Subcutaneous abdominal adipose tissue (tissue), 5 donors: ENCODE measurements at regions not wholly inside any gene's neighbourhood (a gene's known extent, or its start where the extent isn't known, plus 50 kb on each side); places are given as distances from the start of the nearest gene placed in this dataset.
"Not testable (repeated sequence)": the region's sequence is repeated elsewhere in the genome, so short reads cannot be mapped to it uniquely, and the experiment has no call there.

Source experiments
- H3K27ac ChIP-seq: one replicate; pipeline ENCODE4 v1.7.0; 2013; ENCODE audit warnings: low read depth, mild to moderate bottlenecking, inconsistent platforms, low read length, moderate library complexity
- H3K27me3 ChIP-seq, 5 donors: one replicate each; pipeline ENCODE4 v1.7.0; 2013; ENCODE audit warnings: low read length in 5 of 5, inconsistent platforms in 1 of 5; ENCODE audit not compliant: control insufficient read depth in 5 of 5, insufficient read depth in 4 of 5
- H3K36me3 ChIP-seq, 5 donors: one replicate each; pipeline ENCODE4 v1.7.0; 2013; ENCODE audit warnings: low read length in 5 of 5; ENCODE audit not compliant: control insufficient read depth in 5 of 5, insufficient read depth in 5 of 5
- H3K4me1 ChIP-seq, 5 donors: one replicate each; pipeline ENCODE4 v1.7.0; 2013; ENCODE audit warnings: low read length in 5 of 5, mild to moderate bottlenecking in 3 of 5, moderate library complexity in 1 of 5; ENCODE audit not compliant: control insufficient read depth in 5 of 5, insufficient read depth in 5 of 5
- H3K4me3 ChIP-seq, 5 donors: one replicate each; pipeline ENCODE4 v1.7.0; 2013; ENCODE audit warnings: low read length in 5 of 5, low read depth in 1 of 5
- H3K9ac ChIP-seq, 5 donors: one replicate each; pipeline ENCODE4 v1.7.0; 2013; ENCODE audit warnings: low read length in 5 of 5, mild to moderate bottlenecking in 4 of 5, moderate library complexity in 3 of 5
- H3K9me3 ChIP-seq, 5 donors: one replicate each; pipeline ENCODE4 v1.7.0; 2013; ENCODE audit warnings: low read length in 5 of 5; ENCODE audit not compliant: control insufficient read depth in 5 of 5
- donor health status: healthy.
- donor health status: healthy.
- donor health status: healthy.
- donor health status: healthy.
- donor health status: healthy.

DNA sequence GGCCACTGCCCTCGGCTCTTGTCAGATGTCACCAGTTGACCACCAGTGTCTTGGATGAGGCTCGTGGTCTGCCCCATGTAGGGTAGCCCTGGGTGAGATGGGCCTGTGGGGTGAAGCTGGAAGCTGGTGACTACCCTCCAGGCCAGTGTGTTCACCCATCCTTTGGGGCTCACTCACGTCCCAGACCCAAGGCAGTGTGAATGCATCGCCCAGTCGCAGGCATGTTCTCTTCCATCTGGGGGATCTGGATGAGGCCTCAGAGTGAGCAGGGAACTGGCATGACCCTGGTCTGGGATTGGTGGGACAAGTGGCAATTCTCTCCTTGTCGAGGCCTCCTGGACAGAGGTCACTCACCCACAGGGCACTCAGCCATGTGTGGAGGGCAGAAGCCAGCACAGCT, 120.1 kb upstream of the PHACTR3 start:
- no peaks in the 10 kb centered on the region for H3K9me3 ChIP-seq
- H3K9ac ChIP-seq = no peak overlapping the region
- no peak overlapping the region for H3K4me3 ChIP-seq
- H3K36me3 ChIP-seq = no peaks in the 10 kb centered on the region
- H3K4me1 ChIP-seq = no peaks in the 10 kb centered on the region
- H3K27ac ChIP-seq = no peak overlapping the region
- H3K27me3 ChIP-seq = peaks cover 8 to 24% (median 17%) of the 10 kb centered on the region in 5 donors

DNA sequence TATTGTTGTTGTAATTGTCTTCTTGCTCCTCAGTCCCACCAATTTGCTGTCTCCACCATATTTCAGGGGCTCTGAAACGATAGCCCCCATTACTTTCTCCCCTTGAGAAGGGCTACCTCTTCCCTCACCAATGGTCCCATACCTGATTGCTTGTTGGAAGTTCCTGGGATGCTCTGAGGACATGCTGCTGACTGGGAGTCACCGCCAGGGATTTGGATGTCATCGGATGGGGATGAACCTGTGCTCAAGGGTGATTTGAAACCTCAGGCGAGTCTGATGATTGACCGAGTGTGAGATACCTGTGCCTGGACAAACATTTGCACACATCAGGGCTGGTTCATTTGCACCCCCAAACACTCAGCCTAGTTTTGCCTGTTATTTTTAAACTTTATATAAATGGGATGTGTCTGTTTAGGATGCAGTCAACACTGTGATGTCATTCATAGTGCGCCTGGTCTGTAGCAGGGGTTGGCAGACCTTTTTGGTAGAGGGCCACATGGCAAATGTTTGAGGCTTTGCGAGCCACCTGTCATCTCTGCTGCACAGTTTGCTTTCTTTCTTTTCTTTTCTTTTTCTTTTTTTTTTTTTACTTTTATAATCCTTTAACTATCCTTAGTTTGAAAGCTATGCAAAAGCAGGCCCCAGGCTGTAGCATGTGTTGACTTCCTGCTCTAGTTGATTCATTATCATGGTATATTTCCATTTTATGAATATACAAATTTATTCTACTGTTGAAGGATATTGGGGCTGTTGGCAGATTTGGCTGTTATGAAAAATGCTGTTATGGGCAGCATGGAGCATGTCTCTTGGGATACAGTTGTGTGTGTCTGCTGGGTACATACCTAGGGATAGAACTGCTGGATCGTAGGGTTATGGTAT, 118.5 kb upstream of the PHACTR3 start:
- H3K27ac ChIP-seq = no peak overlapping the region
- no peaks in the 10 kb centered on the region for H3K36me3 ChIP-seq
- H3K9me3 ChIP-seq = no peaks in the 10 kb centered on the region
- H3K4me1 ChIP-seq = no peaks in the 10 kb centered on the region
- peaks cover 8 to 19% (median 17%) of the 10 kb centered on the region in 5 donors for H3K27me3 ChIP-seq
- H3K9ac ChIP-seq = no peak overlapping the region
- no peak overlapping the region for H3K4me3 ChIP-seq

DNA sequence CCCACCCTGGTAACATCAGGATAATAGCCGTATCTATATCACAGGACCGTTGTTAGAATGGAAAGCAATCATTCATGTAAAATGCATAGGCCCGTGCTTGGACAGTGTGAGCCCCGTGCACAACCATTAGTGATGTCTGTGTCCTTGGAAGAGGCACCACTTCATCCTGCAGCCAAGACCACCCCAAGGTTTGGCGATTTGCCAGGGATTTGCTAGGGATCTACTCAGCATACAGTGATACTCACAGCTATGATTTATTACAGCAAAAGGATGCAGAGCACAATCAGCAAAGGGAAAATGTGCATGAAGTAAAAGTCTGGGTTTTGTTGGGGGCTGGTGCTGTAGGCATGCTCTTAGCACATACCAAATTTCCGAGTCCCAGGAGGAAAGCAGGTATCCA, 115.9 kb upstream of the PHACTR3 start:
- not testable (repeated sequence) for H3K4me3 ChIP-seq, H3K9me3 ChIP-seq, H3K27ac ChIP-seq, H3K9ac ChIP-seq, H3K27me3 ChIP-seq, H3K36me3 ChIP-seq, H3K4me1 ChIP-seq

DNA sequence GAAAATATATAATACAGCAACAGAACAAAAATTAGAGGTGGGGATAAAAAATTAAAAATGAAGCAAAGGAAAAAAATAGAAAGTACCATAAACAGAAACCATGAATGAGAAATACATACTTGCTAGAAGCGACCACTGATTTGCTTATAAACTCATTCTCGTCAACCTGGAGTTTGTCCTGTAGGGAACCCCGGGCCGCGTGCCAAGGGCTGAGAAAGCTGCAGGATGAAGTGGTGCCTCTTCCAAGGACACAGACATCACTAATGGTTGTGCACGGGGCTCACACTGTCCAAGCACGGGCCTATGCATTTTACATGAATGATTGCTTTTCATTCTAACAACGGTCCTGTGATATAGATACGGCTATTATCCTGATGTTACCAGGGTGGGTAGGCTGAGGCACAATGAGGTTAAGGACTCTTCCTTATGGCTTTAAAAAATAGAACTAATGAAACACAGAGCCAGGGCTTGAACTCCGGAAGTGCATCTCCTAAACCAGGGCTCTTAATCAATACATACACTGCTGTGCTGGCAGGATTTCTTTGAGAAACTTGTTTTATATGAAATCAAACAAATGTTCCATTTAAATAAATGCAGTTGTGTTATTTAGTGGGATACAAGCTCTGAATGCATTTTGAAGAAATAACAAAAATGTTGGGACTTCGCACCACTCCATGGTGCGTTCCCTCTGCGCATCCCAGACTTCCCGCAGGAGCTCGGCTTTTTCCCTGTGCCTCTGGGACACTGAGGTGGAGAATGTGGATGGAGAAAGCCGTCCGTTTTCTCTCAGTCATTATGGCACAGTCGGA, 113.9 kb upstream of the PHACTR3 start:
- not testable (repeated sequence) for H3K9me3 ChIP-seq, H3K27ac ChIP-seq, H3K4me3 ChIP-seq, H3K36me3 ChIP-seq, H3K9ac ChIP-seq, H3K4me1 ChIP-seq
- peaks cover 0 to 17% (median 8%) of the 10 kb centered on the region in 5 donors for H3K27me3 ChIP-seq

DNA sequence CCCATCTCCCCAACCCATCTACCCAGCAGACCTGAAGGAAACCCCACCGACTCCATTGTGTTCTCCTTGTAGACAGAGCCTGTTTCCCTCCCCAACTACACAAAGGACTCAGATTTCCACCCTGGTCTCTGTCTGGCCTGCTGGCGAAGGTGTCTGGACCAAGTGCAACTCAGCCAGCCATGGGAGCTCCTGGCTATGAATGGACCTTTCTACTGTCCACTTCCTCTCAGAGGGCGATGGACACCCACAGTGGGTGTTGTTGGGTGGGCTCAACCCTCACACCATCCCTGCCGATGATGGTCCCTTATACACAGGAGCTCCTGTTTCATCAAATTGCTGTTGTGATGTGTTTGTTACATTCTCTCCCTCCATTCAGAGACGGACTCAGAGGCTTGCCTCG, 112.5 kb upstream of the PHACTR3 start:
- Histone ChIP-seq H3K27me3 (peaks cover 0 to 22% (median 10%) of the 10 kb centered on the region in 5 donors), H3K4me3 (no peak overlapping the region), H3K9ac (no peak overlapping the region), H3K27ac (no peak overlapping the region), H3K9me3 (no peaks in the 10 kb centered on the region), H3K4me1 (no peaks in the 10 kb centered on the region), H3K36me3 (no peaks in the 10 kb centered on the region)

DNA sequence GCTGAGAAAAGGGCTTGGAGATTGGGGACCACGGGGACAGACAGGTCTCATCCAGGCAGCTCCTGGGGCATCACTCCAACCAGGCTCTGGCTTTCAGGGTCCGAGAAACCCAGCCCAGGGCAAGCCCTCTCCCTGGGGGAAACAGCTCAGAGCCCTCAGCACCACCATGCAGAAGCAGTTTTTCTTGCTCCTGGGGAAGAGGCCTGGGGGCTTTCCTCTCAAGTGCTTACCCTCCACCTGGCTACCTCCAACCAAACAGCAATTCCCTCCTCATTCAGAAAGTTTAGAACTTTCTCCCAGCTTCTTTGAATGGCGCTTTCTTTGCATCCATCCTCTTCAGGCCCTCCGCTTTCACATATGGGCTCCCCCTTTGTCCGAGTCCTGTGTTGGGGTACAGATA, 110.4 kb upstream of the PHACTR3 start:
- Histone ChIP-seq H3K9me3 (no peaks in the 10 kb centered on the region), H3K27me3 (peaks cover 0 to 29% (median 10%) of the 10 kb centered on the region in 5 donors), H3K27ac (no peak overlapping the region), H3K4me1 (no peaks in the 10 kb centered on the region), H3K4me3 (no peak overlapping the region), H3K9ac (no peak overlapping the region), H3K36me3 (no peaks in the 10 kb centered on the region)

DNA sequence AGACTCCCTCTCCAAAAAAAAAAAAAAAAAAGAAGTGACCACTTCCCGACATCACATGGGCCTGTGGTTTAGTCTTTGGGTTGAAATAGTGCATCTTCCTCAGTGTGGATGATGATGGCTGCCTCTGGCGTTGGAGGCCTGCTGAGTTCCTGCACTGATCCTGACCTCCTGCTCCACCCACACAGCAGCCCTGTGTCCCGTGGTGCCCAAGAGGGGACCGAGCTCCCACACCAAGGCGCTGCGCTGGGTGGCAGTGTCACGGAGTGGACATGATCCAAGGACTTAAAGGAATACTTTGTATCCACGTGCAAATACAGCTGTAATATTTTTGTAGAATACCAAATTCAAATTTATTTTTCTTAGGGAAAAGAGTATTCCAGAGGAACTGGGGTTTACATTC, 109.2 kb upstream of the PHACTR3 start:
- Histone ChIP-seq H3K9ac (no peak overlapping the region), H3K36me3 (no peaks in the 10 kb centered on the region), H3K27me3 (peaks cover 0 to 29% (median 10%) of the 10 kb centered on the region in 5 donors), H3K27ac (no peak overlapping the region), H3K4me3 (no peak overlapping the region), H3K9me3 (peaks cover 0 to 4% (median 0%) of the 10 kb centered on the region in 5 donors), H3K4me1 (no peaks in the 10 kb centered on the region)

DNA sequence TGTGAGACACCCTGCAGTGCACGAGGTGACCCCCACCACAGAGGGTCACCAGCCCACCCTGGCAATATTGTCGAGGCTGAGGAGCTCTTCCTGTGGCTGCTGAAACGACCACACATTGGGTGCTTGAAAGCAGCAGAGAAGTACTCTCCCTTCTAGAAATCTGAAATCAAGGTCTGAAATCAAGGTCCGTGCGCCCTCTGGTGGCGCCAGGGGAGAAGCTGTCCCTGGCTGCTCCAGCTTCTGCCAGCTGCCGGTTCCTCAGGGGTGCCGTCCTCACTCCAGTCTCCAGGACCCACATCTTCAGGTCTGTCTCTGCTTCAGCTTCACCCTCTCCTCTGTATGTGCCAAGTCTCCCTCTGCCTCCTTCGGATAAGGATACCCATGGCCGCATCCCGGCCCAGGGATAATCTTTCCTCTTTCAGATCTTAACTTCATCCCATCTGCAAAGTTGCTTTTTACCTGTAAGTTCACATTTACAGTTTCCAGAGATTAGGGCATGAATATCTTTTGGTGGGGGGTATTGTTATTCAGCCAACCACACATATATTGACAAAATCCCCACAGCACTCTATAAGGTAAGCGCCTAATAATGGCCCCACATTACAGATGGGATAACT, 108.3 kb upstream of the PHACTR3 start:
- Histone ChIP-seq H3K36me3 (no peaks in the 10 kb centered on the region), H3K4me3 (no peak overlapping the region), H3K9ac (no peak overlapping the region), H3K4me1 (no peaks in the 10 kb centered on the region), H3K27me3 (peaks cover 0 to 29% (median 10%) of the 10 kb centered on the region in 5 donors), H3K27ac (no peak overlapping the region), H3K9me3 (peaks cover 0 to 4% (median 0%) of the 10 kb centered on the region in 5 donors)

DNA sequence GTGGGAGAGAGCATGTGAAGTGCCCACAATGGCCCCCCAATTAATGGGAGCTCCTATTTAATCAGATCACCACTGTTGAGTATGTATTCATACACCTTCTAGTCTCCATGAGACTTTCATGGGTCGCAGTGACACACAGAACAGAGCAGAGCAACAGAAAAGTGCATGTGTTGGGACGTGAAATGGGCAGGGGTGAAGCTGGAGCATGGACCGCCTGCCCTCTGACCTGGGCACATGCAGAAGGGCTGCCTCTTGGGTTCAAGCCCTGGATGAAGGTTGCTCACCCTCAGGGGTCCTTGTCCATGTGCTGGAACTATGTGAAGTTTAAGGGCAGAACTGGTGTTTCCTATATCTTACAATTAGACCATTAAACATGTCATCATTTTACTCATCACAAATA, 106.0 kb upstream of the PHACTR3 start:
- no peak overlapping the region for H3K4me3 ChIP-seq
- H3K9me3 ChIP-seq = peaks cover 0 to 4% (median 0%) of the 10 kb centered on the region in 5 donors
- H3K4me1 ChIP-seq = no peaks in the 10 kb centered on the region
- no peak overlapping the region for H3K27ac ChIP-seq
- peaks cover 2 to 29% (median 8%) of the 10 kb centered on the region in 5 donors for H3K27me3 ChIP-seq
- no peak overlapping the region for H3K9ac ChIP-seq
- H3K36me3 ChIP-seq = no peaks in the 10 kb centered on the region

DNA sequence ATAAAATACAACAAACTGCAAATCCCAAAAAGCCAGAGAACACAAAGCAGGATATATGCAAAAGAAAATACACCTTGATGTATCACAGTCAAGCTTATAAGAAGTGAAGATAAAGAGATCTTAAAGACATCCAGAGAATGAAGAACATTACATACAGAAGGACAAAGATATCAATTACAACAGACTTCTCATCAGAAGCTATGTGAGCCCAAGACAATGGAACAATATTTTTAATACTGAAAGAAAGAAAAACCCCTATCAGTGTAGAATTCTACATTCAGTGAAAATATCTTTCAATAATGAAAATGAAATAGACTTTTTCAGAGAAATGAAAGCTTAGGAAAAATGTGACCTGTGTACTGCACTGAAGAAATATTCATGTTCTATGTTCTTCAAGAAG, 104.5 kb upstream of the PHACTR3 start:
- H3K4me3 ChIP-seq = no peak overlapping the region
- H3K27me3 ChIP-seq = peaks cover 2 to 22% (median 4%) of the 10 kb centered on the region in 5 donors
- no peaks in the 10 kb centered on the region for H3K4me1 ChIP-seq
- H3K36me3 ChIP-seq = no peaks in the 10 kb centered on the region
- H3K9ac ChIP-seq = no peak overlapping the region
- peaks cover 0 to 4% (median 0%) of the 10 kb centered on the region in 5 donors for H3K9me3 ChIP-seq
- no peak overlapping the region for H3K27ac ChIP-seq
